IPS-NIHi11 (cell line): ENCODE measurements at regions not wholly inside any gene's neighbourhood (a gene's known extent, or its start where the extent isn't known, plus 50 kb on each side); places are given as distances from the start of the nearest gene placed in this dataset.
A peak's percentile ranks its signal among the peaks of the same experiment; 100 is the strongest.
"Not testable (repeated sequence)": the region's sequence is repeated elsewhere in the genome, so short reads cannot be mapped to it uniquely, and the experiment has no call there.

Experiments used
- DNase-seq: peaks from one replicate; pipeline ENCODE4 v3.0.0; 2012; ENCODE audit warnings: mixed read lengths, low spot score

DNA sequence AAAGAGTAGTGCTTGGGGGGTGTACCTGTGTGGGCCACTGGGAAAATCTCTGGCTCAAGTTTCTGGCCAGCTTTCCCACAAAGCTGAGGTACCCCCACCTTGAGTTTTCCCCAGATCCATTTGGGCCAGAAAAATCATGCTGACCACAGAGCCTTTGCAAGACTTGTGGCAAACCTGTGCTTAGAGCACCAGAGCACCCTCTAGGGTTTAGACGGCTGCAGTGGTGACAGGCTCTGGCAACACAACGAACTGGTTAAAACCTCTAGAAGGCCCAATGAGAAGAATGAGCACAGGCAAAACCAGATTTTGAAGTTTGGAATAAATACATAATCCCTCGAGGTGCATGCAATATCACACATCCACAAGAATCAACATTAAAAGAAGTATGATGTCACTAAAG is 290.7 kb upstream of the FOLH1 start:
- no peak for DNase-seq

DNA sequence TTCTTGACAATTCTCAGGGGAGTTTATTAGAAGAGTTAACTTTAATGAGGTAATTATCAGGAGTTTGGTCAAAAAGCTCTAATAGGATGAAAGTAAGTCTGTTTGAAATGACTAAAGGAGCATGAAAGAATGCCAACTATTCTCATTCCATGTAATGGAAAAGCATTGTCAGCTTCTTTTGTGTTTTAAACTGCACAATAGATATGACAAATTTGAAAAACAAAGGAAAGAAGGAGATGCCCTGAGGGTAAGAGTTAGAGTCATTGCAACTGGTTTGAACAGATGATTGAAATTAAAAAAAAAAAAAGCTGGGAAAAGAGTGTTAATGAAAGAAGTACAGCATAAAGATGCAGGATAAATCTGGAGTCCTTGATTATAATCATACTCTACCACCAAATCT is 296.8 kb upstream of the FOLH1 start:
- DNase-seq: no peak

DNA sequence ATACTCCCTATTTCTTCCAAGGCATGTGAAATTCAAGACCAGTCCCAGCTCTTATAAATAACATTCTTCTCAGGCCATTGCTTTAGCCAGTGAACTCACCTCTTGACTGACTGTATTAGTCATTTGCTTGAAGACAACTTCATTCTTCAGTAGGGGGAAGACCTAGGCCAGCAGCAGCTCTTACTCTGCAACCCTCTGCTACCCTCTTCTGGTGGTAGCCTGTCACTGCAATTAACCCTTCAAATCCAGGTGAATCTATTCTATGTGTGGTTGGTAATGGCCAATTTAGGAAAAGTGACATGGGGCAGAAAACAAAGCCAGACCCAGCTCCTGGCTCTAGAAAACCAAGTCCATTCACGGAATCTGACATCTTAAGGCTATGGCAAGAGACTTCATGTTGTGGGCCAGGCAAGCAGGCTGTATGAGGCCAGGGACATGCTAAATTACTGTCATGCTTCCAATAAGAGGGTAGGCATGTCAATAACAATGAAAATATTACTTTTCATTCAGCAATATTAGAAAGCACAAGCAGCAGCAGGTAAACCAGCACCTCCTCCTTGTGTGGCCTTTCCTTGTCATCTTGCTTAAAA is 317.9 kb upstream of the FOLH1 start:
- peak; percentile 2 for DNase-seq

DNA sequence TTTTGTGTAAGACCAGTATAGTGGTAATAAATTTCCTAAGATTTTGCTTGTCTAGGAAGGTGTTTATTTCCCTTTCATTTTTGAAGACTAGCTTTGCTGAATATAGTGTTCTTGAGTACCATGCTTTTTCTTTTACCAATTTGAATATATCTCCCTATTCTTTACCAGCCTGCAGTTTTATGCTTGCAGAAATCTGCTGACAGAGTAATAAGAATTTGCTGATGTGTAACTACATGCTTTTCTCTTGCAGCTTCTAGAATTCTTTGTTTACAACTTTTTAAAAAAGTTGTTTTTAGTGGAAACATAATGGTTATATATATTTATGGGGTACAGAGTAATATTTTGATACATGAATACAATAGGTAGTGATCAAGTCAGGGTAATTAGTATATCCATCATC is 324.8 kb upstream of the FOLH1 start:
- no peak for DNase-seq

DNA sequence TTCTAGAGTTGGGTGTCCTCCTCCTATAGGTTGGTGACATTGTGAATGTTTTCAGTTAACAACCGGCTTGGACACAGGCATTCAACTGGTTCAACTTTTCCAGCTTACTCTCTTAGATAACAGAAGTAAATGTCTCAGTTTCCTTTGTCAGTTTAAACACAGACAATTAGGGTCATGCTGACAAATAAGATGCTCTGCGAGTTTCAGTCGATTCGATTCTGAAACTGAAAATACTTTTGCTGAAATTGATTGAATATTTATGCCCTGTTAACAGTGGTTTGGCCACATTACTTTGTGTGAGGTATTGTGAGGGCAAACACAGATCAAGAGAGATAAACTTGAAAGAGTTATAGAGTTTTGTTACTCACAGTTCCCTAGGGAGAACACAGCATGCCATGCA is 330.5 kb upstream of the FOLH1 start:
- not testable (repeated sequence) for DNase-seq

DNA sequence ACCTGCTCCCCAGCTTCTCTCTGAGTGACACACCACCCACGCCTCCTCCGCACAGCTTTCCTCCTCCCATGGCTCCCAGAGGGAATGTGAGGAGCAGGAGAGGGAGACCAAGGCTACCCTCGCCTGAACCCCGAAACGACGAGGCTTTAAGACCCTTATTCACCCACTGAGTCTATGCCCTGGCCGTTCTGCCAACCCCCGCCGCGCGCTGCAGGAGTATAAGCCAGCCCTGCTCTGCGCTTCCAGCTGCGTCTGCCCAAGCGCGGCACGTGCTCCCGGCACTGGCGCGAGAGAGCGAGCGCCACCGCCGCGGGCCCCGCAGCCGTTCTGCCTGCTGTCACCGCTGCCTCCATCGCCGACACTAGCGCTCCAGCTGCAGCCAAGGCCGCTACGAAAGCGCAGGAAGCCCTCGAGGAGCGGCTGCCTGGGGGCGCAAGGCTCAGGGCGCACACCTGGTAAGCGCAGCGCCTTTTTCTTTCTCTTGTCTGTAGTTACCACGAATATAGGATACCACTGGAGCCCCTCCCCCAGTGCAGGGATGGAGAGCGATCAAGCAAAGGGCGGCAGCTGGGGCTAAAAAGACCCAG is 350.0 kb upstream of the FOLH1 start:
- DNase-seq: not testable (repeated sequence)

DNA sequence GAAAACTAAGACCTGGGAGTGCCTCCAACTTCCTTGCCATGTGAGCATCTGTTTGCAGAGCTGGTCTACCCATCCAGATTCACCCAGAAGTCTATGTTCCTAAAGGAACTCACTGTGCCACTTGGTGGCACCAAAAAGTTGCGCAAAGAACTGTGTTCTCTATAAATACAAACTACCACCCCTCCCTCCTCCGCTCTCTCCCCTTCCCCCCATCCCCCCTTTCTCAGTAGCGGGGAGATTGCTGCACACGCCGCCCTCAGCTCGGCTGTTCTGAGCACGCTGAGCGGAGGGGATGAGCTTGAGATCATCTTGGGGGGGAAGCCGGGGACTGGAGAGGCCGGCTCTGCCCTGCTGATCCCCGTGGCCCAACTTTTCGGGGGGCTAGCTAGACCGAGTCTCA is 352.2 kb upstream of the FOLH1 start:
- not testable (repeated sequence) for DNase-seq

DNA sequence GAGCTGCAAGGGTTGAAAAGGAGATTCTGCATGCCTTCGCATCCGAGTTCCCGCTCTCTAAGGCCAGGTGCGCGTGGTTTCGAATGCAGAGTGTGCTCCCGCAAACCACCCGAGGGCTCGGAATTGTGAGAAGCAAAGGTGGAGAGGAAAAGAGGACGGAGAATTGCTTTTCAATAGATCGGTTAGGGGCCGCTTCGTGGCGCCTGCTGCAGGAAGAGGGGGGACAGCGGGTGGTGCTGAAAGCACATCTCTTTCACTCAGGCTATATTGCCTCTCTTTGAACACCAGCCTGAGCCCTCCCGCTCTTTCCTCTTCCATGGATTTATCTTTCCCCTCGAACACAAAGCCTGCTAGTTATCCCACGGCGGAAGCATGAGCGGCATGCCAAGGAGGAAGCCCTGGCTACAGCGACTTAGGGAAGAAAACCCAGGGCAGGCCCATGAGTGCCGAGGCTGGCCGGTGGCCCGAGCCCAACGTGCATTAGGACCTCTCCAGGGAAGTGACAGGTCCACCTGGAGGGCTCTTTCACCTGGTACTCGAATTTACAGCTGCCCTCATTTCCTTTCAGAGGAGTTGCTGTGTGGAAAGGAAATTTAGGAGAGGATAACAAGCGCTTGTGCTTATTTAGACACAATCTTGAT is 353.0 kb upstream of the FOLH1 start:
- not testable (repeated sequence) for DNase-seq

DNA sequence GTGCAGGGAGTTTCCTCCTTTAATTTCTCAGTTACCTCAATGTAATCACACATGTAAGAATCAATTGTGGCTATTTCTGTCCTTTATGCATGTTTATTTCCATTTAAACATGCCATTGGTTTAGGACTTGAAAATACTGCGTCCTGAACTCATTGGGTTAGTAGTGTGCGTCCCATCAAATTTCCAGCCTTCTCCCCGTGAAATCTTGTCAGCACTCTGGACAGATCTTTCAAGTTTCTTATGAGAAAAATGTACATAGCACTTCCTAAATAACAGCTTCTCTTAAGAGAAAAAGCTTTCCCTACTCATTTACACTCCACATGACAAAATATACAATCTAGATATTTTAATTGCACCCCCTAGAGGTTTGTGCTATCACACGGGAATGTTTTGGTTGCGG is 353.9 kb upstream of the FOLH1 start:
- DNase-seq: not testable (repeated sequence)

DNA sequence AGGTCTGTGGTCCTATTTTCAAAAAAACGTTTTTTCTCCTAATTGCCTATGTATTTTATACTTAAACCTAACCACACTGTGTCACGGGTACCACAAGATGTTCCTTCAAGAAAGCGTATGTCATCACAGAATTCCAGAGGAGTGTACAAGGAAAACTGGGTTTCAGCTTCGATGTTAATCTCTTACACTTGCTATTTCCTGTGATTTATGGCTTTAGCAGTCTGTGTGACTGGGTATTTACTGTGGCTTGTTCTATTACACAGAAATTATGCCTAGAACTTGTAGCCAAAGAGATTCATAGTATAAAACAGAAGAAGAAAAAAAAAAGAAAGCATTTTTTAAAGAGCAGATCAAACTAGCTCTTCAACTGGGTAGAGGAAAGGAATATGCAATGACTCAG is 371.1 kb upstream of the FOLH1 start:
- DNase-seq: not testable (repeated sequence)

DNA sequence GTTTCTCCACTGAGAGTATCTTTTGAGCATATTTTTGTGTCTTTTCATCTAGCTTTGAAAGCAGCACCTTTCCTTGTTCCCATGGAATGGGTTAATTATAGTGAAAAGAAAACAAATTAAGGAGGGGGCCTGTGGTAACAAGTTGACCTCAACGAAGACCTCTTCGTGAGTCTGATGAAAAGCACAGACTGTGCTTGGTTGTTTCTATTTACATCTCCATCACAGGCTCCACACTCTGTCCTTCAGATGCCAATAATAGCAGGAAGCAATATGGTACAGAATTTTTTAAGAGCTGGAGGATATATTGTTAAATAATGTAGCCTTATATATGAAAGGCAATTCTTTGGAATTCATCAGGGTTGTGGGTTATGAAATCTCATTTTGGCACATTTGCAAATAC is 366.7 kb upstream of the OR4C13 start:
- not testable (repeated sequence) for DNase-seq

DNA sequence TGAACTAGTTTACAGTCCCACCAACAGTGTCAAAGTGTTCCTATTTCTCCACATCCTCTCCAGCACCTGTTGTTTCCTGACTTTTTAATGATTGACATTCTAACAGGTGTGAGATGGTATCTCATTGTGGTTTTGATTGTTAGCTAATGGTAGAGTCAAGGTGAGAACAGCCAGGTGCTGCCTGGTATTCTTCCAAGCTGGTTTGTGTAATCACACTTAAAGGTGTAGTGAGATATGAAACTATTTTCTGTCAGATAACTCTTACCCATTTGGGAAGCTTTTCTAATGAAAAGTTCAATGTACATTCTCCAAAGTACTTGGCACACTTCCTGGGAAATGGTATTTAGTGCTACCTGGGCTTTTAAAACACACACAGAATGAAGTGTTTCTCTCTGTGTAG is 343.3 kb upstream of the OR4C13 start:
- DNase-seq: not testable (repeated sequence)

DNA sequence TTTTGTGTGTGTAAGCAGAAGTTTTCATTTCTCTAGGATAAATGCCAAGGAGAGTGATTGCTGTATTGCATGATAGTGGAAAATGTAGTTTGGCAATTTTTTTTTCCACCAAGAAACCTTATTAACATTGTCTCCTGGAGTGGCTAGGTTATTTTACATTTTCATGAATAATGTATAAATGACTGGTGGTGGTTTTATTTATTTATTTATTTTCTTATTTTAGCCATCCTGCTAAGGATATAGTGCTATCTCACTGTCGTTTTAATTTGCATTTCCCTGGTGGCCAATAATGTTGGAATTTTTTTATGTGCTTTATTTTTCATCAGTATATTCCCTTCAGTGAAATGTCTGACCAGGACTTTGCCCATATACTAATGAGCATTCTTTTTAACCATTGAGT is 328.3 kb upstream of the OR4C13 start:
- DNase-seq: not testable (repeated sequence)

DNA sequence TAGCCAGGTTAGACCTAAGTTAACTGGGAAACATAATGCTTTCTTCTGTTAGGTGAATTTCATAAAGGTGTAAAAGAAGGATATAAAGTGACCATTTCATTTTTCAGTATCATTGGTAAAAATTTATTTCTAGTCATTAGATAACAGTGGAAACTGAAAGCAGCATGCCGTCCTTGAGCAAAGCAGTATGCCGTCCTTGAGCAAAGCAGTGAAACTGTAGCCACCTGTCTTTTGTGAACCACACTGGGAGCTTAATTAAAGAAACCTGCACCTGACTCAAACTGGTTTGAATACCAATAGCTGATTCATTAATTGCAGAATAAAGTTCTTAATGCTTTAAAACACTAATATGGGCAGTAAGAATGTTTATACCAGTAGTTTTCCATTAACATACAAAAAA is 281.5 kb upstream of the OR4C13 start:
- not testable (repeated sequence) for DNase-seq

DNA sequence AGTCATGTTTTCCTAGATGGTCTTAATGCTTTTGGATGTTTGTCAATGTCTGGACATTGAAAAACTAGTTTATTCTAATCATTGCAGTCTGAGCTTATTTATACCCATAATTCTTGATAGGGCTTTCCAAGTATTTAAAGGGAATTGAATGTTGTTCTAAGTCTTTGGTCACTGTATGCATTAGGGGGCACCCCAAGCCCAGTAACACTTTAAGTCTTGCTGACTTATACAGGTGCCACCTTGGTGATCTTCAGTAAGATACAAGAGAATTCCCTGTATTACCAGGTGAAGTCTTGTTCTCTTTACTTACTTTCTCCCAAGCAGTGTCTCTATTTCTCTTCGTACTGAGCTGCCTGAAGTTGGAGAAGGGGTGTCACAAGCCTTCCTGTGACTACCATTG is 250.1 kb upstream of the OR4C13 start:
- not testable (repeated sequence) for DNase-seq

DNA sequence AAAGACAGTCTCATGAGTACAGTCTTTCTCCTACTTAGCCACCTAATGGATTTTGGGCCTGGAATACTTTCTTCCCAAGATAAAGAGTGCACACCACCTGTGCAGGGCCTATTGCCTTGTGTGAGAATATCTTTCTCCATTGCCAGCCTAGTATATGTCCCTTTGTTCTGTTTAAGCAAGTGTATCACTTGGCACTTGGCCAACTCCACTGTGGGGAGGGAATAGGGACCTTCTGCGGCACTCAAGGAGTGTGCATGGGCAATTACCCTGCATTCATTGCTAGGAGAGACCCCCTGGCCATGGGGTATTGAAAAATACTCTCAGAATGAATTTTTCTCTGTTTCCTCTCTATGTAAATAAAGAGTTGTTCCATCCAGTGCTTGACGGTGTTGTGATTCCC is 201.7 kb upstream of the OR4C13 start:
- DNase-seq: not testable (repeated sequence)

DNA sequence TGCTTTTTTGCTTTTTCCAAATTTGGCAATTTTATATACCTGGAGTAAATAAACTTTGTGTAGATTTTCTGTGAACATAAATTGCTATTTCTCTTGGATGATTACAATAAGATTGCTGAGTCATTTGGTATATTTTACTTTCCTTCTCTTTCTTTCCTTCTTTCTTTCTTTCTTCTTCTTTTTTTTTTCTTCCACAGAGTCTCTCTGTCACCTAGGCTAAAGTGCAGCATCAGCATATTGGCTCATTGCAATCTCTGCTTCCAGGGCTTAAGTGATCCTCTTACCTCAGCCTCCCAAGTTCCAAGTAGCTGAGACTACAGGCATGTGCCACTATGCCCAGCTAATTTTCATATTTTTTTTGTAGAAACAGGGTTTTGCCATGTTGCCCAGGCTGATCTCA is 201.2 kb upstream of the OR4C13 start:
- not testable (repeated sequence) for DNase-seq

DNA sequence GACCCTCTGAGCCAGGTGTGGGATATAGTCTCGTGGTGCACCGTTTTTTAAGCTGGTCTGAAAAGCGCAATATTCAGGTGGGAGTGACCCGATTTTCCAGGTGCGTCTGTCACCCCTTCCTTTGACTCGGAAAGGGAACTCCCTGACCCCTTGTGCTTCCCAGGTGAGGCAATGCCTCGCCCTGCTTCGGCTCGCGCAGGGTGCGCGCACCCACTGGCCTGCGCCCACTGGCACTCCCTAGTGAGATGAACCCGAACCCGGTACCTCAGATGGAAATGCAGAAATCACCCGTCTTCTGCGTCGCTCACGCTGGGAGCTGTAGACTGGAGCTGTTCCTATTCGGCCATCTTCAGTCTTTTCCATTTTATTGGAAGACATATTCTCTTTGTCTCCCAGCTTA is 171.4 kb upstream of the OR4C13 start:
- DNase-seq: not testable (repeated sequence)

DNA sequence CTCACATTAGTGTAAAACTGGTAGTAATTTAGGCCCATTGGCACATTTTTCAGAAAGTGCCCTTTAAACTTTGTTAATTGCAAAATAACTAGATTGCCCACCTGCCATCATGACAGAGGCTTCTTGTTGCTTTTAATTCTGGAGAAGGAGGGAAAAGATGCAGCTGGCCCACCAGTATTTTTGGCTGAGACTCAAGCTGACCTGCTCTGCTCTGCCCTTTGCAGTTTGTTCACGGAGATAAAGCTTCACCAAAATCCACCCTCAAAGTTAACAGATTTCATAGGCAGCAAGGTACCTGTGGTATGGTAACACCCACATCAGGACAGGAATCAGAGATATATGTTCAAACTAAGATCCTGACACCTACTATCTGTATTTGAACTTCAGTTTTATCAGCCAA is 170.2 kb upstream of the OR4C13 start:
- not testable (repeated sequence) for DNase-seq

DNA sequence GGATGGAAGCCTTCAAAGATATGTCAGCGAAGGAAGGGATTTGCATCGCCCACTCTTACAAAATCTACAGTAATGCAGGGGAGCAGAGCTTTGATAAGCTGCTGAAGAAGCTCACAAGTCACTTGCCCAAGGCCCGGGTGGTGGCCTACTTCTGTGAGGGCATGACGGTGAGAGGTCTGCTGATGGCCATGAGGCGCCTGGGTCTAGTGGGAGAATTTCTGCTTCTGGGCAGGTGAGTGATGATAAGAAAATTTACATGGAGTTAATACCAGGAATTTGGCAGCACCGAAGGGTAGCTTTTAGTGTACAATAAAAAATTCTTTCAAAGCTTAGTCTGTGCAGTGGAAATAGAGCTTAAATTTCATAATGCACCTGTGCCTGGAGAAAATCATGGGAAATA is 168.3 kb upstream of the OR4C13 start:
- not testable (repeated sequence) for DNase-seq

DNA sequence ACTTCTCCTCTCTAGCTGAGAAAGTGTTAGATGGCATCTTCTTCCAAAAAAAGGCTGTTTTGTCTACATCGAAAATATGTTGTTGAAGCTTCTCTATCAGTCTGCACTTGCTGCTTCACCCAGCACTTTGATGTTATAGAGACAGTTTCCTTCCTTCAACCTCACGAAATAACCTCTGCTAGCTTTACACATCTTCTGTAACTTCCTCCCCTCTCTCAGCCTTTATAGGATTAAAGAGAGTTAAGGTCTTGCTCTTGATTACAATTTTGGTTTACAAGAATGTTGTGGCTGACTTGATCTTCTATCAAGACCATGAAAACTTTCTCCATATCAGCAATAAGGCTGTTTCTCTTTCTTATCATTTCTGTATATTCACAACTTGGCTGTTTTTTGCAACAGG is 162.4 kb upstream of the OR4C13 start:
- DNase-seq: not testable (repeated sequence)

DNA sequence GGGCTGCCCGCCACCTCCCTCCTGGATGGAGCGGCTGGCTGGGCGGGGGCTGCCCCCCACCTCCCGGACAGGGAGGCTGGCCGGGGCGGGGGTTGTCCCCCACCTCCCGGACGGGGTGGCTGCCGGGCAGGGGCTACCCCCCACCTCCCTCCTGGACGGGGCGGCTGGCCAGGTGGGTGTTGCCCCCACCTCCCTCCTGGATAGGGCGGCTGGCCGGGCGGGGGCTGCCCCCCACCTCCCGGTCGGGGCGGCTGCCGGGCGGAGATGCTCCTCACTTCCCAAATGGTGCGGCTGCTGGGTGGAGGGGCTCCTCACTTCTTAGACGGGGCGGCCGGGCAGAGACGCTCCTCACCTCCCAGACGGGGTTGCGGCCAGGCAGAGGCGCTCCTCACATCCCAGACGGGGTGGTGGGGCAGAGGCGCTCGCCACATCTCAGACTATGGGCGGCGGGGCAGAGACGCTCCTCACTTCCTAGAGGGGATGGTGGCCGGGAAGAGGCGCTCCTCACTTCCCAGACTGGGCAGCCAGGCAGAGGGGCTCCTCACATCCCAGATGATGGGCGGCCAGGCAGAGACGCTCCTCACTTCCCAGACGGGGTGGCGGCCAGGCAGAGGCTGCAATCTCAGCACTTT is 153.9 kb upstream of the OR4C13 start:
- not testable (repeated sequence) for DNase-seq
